ENCODE measurements at regions not wholly inside any gene's neighbourhood (a gene's known extent, or its start where the extent isn't known, plus 50 kb on each side); places are given as distances from the start of the nearest gene placed in this dataset.

GRCh38 chr17:72270273-72270924 lies 149.6 kb downstream of the SOX9 start:
- peaks cover 1 to 5% (median 3%) of the 10 kb centered on the region in 3 donors for H3K27me3 Mint-ChIP-seq (ENCODE audit: low read depth in 3 of 3)
- Histone ChIP-seq H3K4me1 (ENCODE audit: control insufficient read depth in 1 of 2, insufficient read depth in 2 of 2, low read length in 2 of 2) (no peaks in the 10 kb centered on the region), H3K9ac (ENCODE audit: insufficient read depth, low read length, poor library complexity, severe bottlenecking) (no peak overlapping the region), H4K20me1 (ENCODE audit: insufficient read depth, low read length) (no peaks in the 10 kb centered on the region), H2AFZ (ENCODE audit: insufficient read depth, low read depth, low read length, poor library complexity, severe bottlenecking) (no peak overlapping the region), H3K27me3 (ENCODE audit: control insufficient read depth in 2 of 2, insufficient read depth in 2 of 2, low read length in 2 of 2) (no peaks in the 10 kb centered on the region), H3K27ac (ENCODE audit: low read depth in 1 of 2, low read length in 2 of 2) (no peak overlapping the region), H3K4me3 (replicated peaks in 1 of 3; ENCODE audit: low read depth in 2 of 3, low read length in 3 of 3) (no peak overlapping the region), H3K9me3 (replicated peaks in 1 of 2; ENCODE audit: control insufficient read depth in 1 of 2, insufficient read depth in 1 of 2, low read length in 2 of 2) (peaks cover 0 to under 1% of the 10 kb centered on the region in 2 donors), H3K79me2 (ENCODE audit: insufficient read depth, low read length) (no peaks in the 10 kb centered on the region), H3K4me2 (replicated peaks; ENCODE audit: extremely low read depth, low read length, poor library complexity, severe bottlenecking) (no peak overlapping the region), H3K36me3 (replicated peaks in 1 of 2; ENCODE audit: control insufficient read depth in 1 of 2, insufficient read depth in 2 of 2, low read length in 2 of 2) (no peaks in the 10 kb centered on the region)
- no peak overlapping the region for H3K27ac Mint-ChIP-seq
- WGBS (ENCODE audit: insufficient coverage), result no CpG with 5 or more reads among the region's 6 CpGs
- H3K9me3 Mint-ChIP-seq, result peaks cover 2 to 16% (median 8%) of the 10 kb centered on the region in 7 donors
- no peak for DNase-seq
- no peak for TF ChIP-seq CTCF (IDR thresholded peaks at IDR 0.05)
- H3K36me3 Mint-ChIP-seq, result no peaks in the 10 kb centered on the region
- H3K4me3 Mint-ChIP-seq, result no peak overlapping the region
- H3K4me1 Mint-ChIP-seq, result no peaks in the 10 kb centered on the region
- intact Hi-C loops (cut with micrococcal nuclease), result no loop called here

- Histone ChIP-seq H3K4me3 (replicated peaks in 1 of 3; ENCODE audit: low read depth in 2 of 3, low read length in 3 of 3) (no peak overlapping the region), H3K4me2 (replicated peaks; ENCODE audit: extremely low read depth, low read length, poor library complexity, severe bottlenecking) (no peak overlapping the region), H3K9ac (ENCODE audit: insufficient read depth, low read length, poor library complexity, severe bottlenecking) (no peak overlapping the region), H2AFZ (ENCODE audit: insufficient read depth, low read depth, low read length, poor library complexity, severe bottlenecking) (no peak overlapping the region), H3K36me3 (replicated peaks in 1 of 2; ENCODE audit: control insufficient read depth in 1 of 2, insufficient read depth in 2 of 2, low read length in 2 of 2) (no peaks in the 10 kb centered on the region), H4K20me1 (ENCODE audit: insufficient read depth, low read length) (no peaks in the 10 kb centered on the region), H3K27ac (ENCODE audit: low read depth in 1 of 2, low read length in 2 of 2) (no peak overlapping the region), H3K9me3 (replicated peaks in 1 of 2; ENCODE audit: control insufficient read depth in 1 of 2, insufficient read depth in 1 of 2, low read length in 2 of 2) (peaks cover 0 to 8% of the 10 kb centered on the region in 2 donors), H3K4me1 (ENCODE audit: control insufficient read depth in 1 of 2, insufficient read depth in 2 of 2, low read length in 2 of 2) (no peaks in the 10 kb centered on the region), H3K79me2 (ENCODE audit: insufficient read depth, low read length) (no peaks in the 10 kb centered on the region), H3K27me3 (ENCODE audit: control insufficient read depth in 2 of 2, insufficient read depth in 2 of 2, low read length in 2 of 2) (no peaks in the 10 kb centered on the region)
- Mint-ChIP-seq H3K9me3 (peaks cover 7 to 23% (median 11%) of the 10 kb centered on the region in 7 donors), H3K36me3 (no peaks in the 10 kb centered on the region), H3K4me3 (no peak overlapping the region), H3K4me1 (no peaks in the 10 kb centered on the region), H3K27ac (no peak overlapping the region), H3K27me3 (ENCODE audit: low read depth in 3 of 3) (peaks cover 0 to 2% (median 0%) of the 10 kb centered on the region in 3 donors)
- TF ChIP-seq CTCF (IDR thresholded peaks at IDR 0.05), result no peak
- no CpG with 5 or more reads among the region's 1 CpG for WGBS (ENCODE audit: insufficient coverage)
- intact Hi-C loops (cut with micrococcal nuclease), result no loop called here
- no peak for DNase-seq
Measured at GRCh38 chr17:72271603-72272002, 150.8 kb downstream of the SOX9 start.
